Trophoblast cell (in vitro differentiated cells and primary cell): ENCODE measurements at regions not wholly inside any gene's neighbourhood (a gene's known extent, or its start where the extent isn't known, plus 50 kb on each side); places are given as distances from the start of the nearest gene placed in this dataset.

Experiments
- DNase-seq, 2 donors: peaks; one replicate each; pipeline ENCODE4 v3.0.0-alpha.2; 2016
- H2AFZ ChIP-seq: 2 replicates; pipeline ENCODE4 v1.6.1; 2013; ENCODE audit warnings: low read length, moderate library complexity, mild to moderate bottlenecking; ENCODE audit not compliant: insufficient read depth, poor library complexity
- H2AK5ac ChIP-seq: 2 replicates; pipeline ENCODE4 v1.6.1; 2013; ENCODE audit warnings: mild to moderate bottlenecking, low read length
- H2BK120ac ChIP-seq: 2 replicates; pipeline ENCODE4 v1.6.1; 2013; ENCODE audit warnings: low read length, mild to moderate bottlenecking, moderate library complexity; ENCODE audit not compliant: insufficient read depth, poor library complexity
- H2BK12ac ChIP-seq: 2 replicates; pipeline ENCODE4 v1.6.1; 2013; ENCODE audit warnings: mild to moderate bottlenecking, low read length, moderate library complexity
- H2BK5ac ChIP-seq: 2 replicates; pipeline ENCODE4 v1.6.1; 2013; ENCODE audit warnings: low read length, low read depth, moderate library complexity, mild to moderate bottlenecking; ENCODE audit not compliant: poor library complexity
- H3K14ac ChIP-seq: 2 replicates; pipeline ENCODE4 v1.6.1; 2013; ENCODE audit warnings: mild to moderate bottlenecking, low read length
- H3K18ac ChIP-seq: 2 replicates; pipeline ENCODE4 v1.6.1; 2013; ENCODE audit warnings: mild to moderate bottlenecking, low read length
- H3K23ac ChIP-seq: 2 replicates; pipeline ENCODE4 v1.6.1; 2013; ENCODE audit warnings: low read length
- H3K27ac ChIP-seq: 2 replicates; pipeline ENCODE4 v1.5.1; 2013; ENCODE audit warnings: low read depth, mild to moderate bottlenecking, inconsistent platforms, low read length, moderate library complexity
- H3K27me3 ChIP-seq: 2 replicates; pipeline ENCODE4 v1.6.1; 2013; ENCODE audit warnings: inconsistent platforms, mild to moderate bottlenecking, low read length, moderate library complexity; ENCODE audit not compliant: insufficient read depth
- H3K36me3 ChIP-seq, 2 experiments: 1 replicate in 1 of 2; 2 replicates in 1 of 2; pipeline ENCODE4 v1.6.1; 2013; ENCODE audit warnings: low read length in 2 of 2, mild to moderate bottlenecking in 2 of 2, moderate library complexity in 1 of 2; ENCODE audit not compliant: insufficient read depth in 2 of 2, control insufficient read depth in 1 of 2
- H3K4ac ChIP-seq: 2 replicates; pipeline ENCODE4 v1.6.1; 2013; ENCODE audit warnings: low read depth, mild to moderate bottlenecking, low read length, moderate library complexity
- H3K4me1 ChIP-seq, 2 experiments: 1 replicate in 1 of 2; 2 replicates in 1 of 2; pipeline ENCODE4 v1.6.1; 2013; ENCODE audit warnings: low read length in 2 of 2, mild to moderate bottlenecking in 2 of 2, moderate library complexity in 1 of 2; ENCODE audit not compliant: insufficient read depth in 2 of 2, control insufficient read depth in 1 of 2
- H3K4me2 ChIP-seq: 2 replicates; pipeline ENCODE4 v1.6.1; 2013; ENCODE audit warnings: inconsistent platforms, mild to moderate bottlenecking, low read length, moderate library complexity
- H3K4me3 ChIP-seq: 2 replicates; pipeline ENCODE4 v1.5.1; 2013; ENCODE audit warnings: mild to moderate bottlenecking, low read depth, low read length, inconsistent platforms
- H3K79me1 ChIP-seq: one replicate; pipeline ENCODE4 v1.6.1; 2013; ENCODE audit warnings: low read length
- H3K79me2 ChIP-seq: 2 replicates; pipeline ENCODE4 v1.6.1; 2013; ENCODE audit warnings: low read length, mild to moderate bottlenecking; ENCODE audit not compliant: control insufficient read depth, insufficient read depth, poor library complexity
- H3K9ac ChIP-seq: 2 replicates; pipeline ENCODE4 v1.6.1; 2013; ENCODE audit warnings: mild to moderate bottlenecking, low read length
- H3K9me3 ChIP-seq: 2 replicates; pipeline ENCODE4 v1.6.1; 2013; ENCODE audit warnings: low read depth, mild to moderate bottlenecking, control low read depth, inconsistent platforms, low read length; ENCODE audit not compliant: insufficient read depth
- H4K12ac ChIP-seq: 2 replicates; pipeline ENCODE4 v1.6.1; 2013; ENCODE audit warnings: low read depth, mild to moderate bottlenecking, low read length, moderate library complexity
- H4K8ac ChIP-seq: 2 replicates; pipeline ENCODE4 v1.6.1; 2013; ENCODE audit warnings: low read depth, mild to moderate bottlenecking, low read length, moderate library complexity
- H4K91ac ChIP-seq: one replicate; pipeline ENCODE4 v1.6.1; 2013; ENCODE audit warnings: low read depth, mild to moderate bottlenecking, low read length, moderate library complexity
- WGBS: extraction: QIAGEN DNeasy Blood & Tissue Kit; methylation state at CpG from one replicate; pipeline ENCODE4 v1.1.7; 2013; ENCODE audit warnings: missing lambda C conversion rate; ENCODE audit not compliant: insufficient read length, insufficient coverage; ENCODE audit errors: extremely low coverage; 5-methylcytosine and 5-hydroxymethylcytosine counted together

GRCh38 chr3:103170651-103171050 lies 735.8 kb downstream of the ZPLD1 start:
- no peaks in the 10 kb centered on the region for H3K79me2 ChIP-seq
- no peak overlapping the region for H3K14ac ChIP-seq
- H3K18ac ChIP-seq, result no peak overlapping the region
- H3K23ac ChIP-seq, result no peak overlapping the region
- H2AFZ ChIP-seq, result no peak overlapping the region
- H3K27ac ChIP-seq, result no peak overlapping the region
- H4K12ac ChIP-seq, result no peak overlapping the region
- no peak overlapping the region for H4K91ac ChIP-seq
- H3K27me3 ChIP-seq, result no peaks in the 10 kb centered on the region
- no peak overlapping the region for H2BK120ac ChIP-seq
- no peak overlapping the region for H3K4me2 ChIP-seq
- no peak overlapping the region for H4K8ac ChIP-seq
- DNase-seq, result no peak
- no peaks in the 10 kb centered on the region for H3K79me1 ChIP-seq
- no peak overlapping the region for H2BK5ac ChIP-seq
- H3K9me3 ChIP-seq, result no peaks in the 10 kb centered on the region
- no peak overlapping the region for H2AK5ac ChIP-seq
- H3K36me3 ChIP-seq, result no peaks in the 10 kb centered on the region
- no peak overlapping the region for H3K4ac ChIP-seq
- H3K4me3 ChIP-seq, result no peak overlapping the region
- H3K4me1 ChIP-seq, result no peaks in the 10 kb centered on the region
- H2BK12ac ChIP-seq, result no peak overlapping the region
- H3K9ac ChIP-seq, result no peak overlapping the region

GRCh38 chr3:103173940-103174339 lies 739.1 kb downstream of the ZPLD1 start:
- no peak overlapping the region for H4K8ac ChIP-seq
- H3K4me2 ChIP-seq, result no peak overlapping the region
- no peak overlapping the region for H4K91ac ChIP-seq
- no peak overlapping the region for H3K27ac ChIP-seq
- no peak overlapping the region for H3K4ac ChIP-seq
- no peak overlapping the region for H2BK120ac ChIP-seq
- no peak overlapping the region for H3K14ac ChIP-seq
- WGBS, result no CpG with 5 or more reads among the region's 1 CpG
- H2AFZ ChIP-seq, result no peak overlapping the region
- no peaks in the 10 kb centered on the region for H3K79me2 ChIP-seq
- no peak overlapping the region for H3K4me3 ChIP-seq
- no peaks in the 10 kb centered on the region for H3K27me3 ChIP-seq
- H2BK12ac ChIP-seq, result no peak overlapping the region
- DNase-seq, result no peak
- H4K12ac ChIP-seq, result no peak overlapping the region
- H2AK5ac ChIP-seq, result no peak overlapping the region
- H3K36me3 ChIP-seq, result no peaks in the 10 kb centered on the region
- H3K23ac ChIP-seq, result no peak overlapping the region
- no peak overlapping the region for H3K18ac ChIP-seq
- no peak overlapping the region for H2BK5ac ChIP-seq
- no peaks in the 10 kb centered on the region for H3K79me1 ChIP-seq
- H3K9me3 ChIP-seq, result no peaks in the 10 kb centered on the region
- no peaks in the 10 kb centered on the region for H3K4me1 ChIP-seq
- H3K9ac ChIP-seq, result no peak overlapping the region

GRCh38 chr3:103181160-103181559 lies 746.3 kb downstream of the ZPLD1 start:
- no peak overlapping the region for H2BK12ac ChIP-seq
- H3K4ac ChIP-seq, result no peak overlapping the region
- no peak overlapping the region for H3K14ac ChIP-seq
- no peaks in the 10 kb centered on the region for H3K79me1 ChIP-seq
- no peak overlapping the region for H4K91ac ChIP-seq
- H3K4me2 ChIP-seq, result no peak overlapping the region
- no peaks in the 10 kb centered on the region for H3K27me3 ChIP-seq
- no peak overlapping the region for H4K12ac ChIP-seq
- no peak overlapping the region for H2BK5ac ChIP-seq
- H3K27ac ChIP-seq, result no peak overlapping the region
- no peak overlapping the region for H3K18ac ChIP-seq
- no peak overlapping the region for H2BK120ac ChIP-seq
- H3K9ac ChIP-seq, result no peak overlapping the region
- H3K4me1 ChIP-seq, result no peaks in the 10 kb centered on the region
- H3K36me3 ChIP-seq, result no peaks in the 10 kb centered on the region
- H2AFZ ChIP-seq, result no peak overlapping the region
- no peaks in the 10 kb centered on the region for H3K9me3 ChIP-seq
- no peak overlapping the region for H2AK5ac ChIP-seq
- H3K79me2 ChIP-seq, result no peaks in the 10 kb centered on the region
- DNase-seq, result no peak
- no peak overlapping the region for H4K8ac ChIP-seq
- no peak overlapping the region for H3K23ac ChIP-seq
- no peak overlapping the region for H3K4me3 ChIP-seq

GRCh38 chr3:103184772-103185171 lies 750.0 kb downstream of the ZPLD1 start:
- H4K12ac ChIP-seq, result no peak overlapping the region
- no peak overlapping the region for H4K8ac ChIP-seq
- no peak overlapping the region for H2AFZ ChIP-seq
- no peak overlapping the region for H3K23ac ChIP-seq
- H3K4ac ChIP-seq, result no peak overlapping the region
- H3K27me3 ChIP-seq, result no peaks in the 10 kb centered on the region
- H2BK120ac ChIP-seq, result no peak overlapping the region
- no peak overlapping the region for H2BK12ac ChIP-seq
- no peak overlapping the region for H2AK5ac ChIP-seq
- no peaks in the 10 kb centered on the region for H3K9me3 ChIP-seq
- H3K9ac ChIP-seq, result no peak overlapping the region
- H3K27ac ChIP-seq, result no peak overlapping the region
- no peak overlapping the region for H3K4me3 ChIP-seq
- no peak overlapping the region for H4K91ac ChIP-seq
- H3K14ac ChIP-seq, result no peak overlapping the region
- no peak overlapping the region for H3K4me2 ChIP-seq
- no peaks in the 10 kb centered on the region for H3K36me3 ChIP-seq
- H3K79me1 ChIP-seq, result no peaks in the 10 kb centered on the region
- no peak overlapping the region for H2BK5ac ChIP-seq
- H3K18ac ChIP-seq, result no peak overlapping the region
- DNase-seq, result no peak
- no peaks in the 10 kb centered on the region for H3K4me1 ChIP-seq
- H3K79me2 ChIP-seq, result no peaks in the 10 kb centered on the region

GRCh38 chr3:103189941-103190340 lies 755.1 kb downstream of the ZPLD1 start:
- no peaks in the 10 kb centered on the region for H3K4me1 ChIP-seq
- H4K91ac ChIP-seq, result no peak overlapping the region
- H3K4me3 ChIP-seq, result no peak overlapping the region
- H3K14ac ChIP-seq, result no peak overlapping the region
- no peaks in the 10 kb centered on the region for H3K79me1 ChIP-seq
- H4K12ac ChIP-seq, result no peak overlapping the region
- H3K4ac ChIP-seq, result no peak overlapping the region
- H3K27ac ChIP-seq, result no peak overlapping the region
- no peak overlapping the region for H2BK120ac ChIP-seq
- H2AK5ac ChIP-seq, result no peak overlapping the region
- H2BK5ac ChIP-seq, result no peak overlapping the region
- H2BK12ac ChIP-seq, result no peak overlapping the region
- DNase-seq, result no peak
- H3K9me3 ChIP-seq, result no peaks in the 10 kb centered on the region
- H3K79me2 ChIP-seq, result no peaks in the 10 kb centered on the region
- H3K27me3 ChIP-seq, result no peaks in the 10 kb centered on the region
- no peak overlapping the region for H3K23ac ChIP-seq
- H3K9ac ChIP-seq, result no peak overlapping the region
- H3K36me3 ChIP-seq, result no peaks in the 10 kb centered on the region
- H3K18ac ChIP-seq, result no peak overlapping the region
- H3K4me2 ChIP-seq, result no peak overlapping the region
- no peak overlapping the region for H2AFZ ChIP-seq
- no peak overlapping the region for H4K8ac ChIP-seq
